HCEC 1CT (cell line): ENCODE measurements at regions not wholly inside any gene's neighbourhood (a gene's known extent, or its start where the extent isn't known, plus 50 kb on each side); places are given as distances from the start of the nearest gene placed in this dataset.

ENCODE experiments used
- DNase-seq: peaks from one replicate; pipeline ENCODE4 v3.0.0-alpha.2; 2017

GRCh38 chr2:21650569-21650968 is 526.8 kb downstream of the TDRD15 start:
- DNase-seq = no peak

- DNase-seq = no peak
Measured at GRCh38 chr2:21655136-21655535, 531.4 kb downstream of the TDRD15 start.

DNA sequence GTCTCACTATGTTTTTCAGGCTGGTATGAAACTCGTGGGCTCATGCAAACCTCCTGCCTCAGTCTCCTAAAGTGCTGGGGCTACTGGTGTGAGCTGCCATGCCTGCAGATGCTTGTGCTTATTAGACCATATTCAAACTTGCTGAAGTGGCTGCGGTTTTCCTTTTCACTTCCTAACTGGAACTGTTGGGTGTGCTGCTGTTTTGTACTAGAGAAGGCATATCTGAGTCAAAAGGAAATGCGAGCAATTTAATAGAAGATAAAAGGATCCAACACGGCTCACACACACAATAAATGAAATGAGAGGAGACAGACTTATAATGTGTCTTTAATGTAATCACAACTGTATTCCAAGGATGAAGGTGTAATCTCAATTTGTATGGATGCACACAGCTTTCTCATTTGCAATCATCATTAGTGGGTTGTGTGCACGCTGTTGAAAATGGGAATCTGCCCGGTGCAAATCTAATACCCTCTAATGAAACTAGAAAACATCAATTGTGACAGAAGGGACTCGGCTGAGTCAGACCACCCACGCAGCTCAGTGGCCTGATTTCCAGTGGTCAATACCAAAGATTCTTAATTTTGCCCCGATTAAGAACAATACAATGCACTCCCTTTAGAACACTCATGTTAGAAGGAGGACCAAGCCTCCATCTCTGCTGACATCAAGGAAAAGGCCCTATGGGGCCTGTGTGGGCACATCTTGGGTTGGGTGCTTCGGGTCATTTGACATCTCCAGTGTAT is 532.7 kb downstream of the TDRD15 start:
- no peak for DNase-seq

DNA sequence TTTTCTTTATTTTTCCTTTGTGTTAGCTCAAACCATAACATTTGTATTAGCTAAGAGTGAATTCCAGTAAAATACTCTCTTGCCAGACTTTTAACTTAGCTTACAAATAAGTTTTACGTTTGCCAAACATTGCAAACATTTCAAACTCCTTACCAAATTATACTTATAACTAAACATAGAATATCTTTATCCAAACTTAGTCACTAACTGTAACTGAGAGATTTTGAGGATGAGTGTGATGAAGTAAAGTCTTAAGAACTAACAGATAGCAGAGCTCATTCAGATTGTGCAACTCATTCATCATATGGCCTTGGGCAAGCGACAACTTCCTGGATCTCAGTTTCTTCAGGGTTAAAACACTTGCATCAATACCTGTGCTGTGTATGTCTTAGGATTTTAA is 533.7 kb downstream of the TDRD15 start:
- DNase-seq = no peak

DNA sequence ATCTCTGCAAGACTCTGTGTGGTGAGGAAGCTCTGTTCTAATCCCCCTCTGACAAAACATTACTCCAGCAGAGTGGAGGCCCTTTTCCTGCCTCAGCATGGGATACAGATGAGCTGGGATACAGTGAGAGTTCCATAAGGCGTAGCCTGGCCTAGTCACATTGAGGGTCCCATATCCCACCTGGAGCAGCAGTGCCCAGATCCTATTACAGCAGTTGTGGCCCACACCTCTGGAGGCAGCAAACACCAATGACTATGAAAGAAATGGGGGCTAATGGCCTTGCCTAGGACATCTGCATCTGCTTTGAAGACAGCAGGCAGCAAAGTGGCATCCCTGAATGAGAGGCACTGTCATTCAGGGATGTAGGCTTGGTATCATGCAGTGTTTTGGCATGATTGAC is 534.5 kb downstream of the TDRD15 start:
- DNase-seq = no peak

- DNase-seq = no peak
Measured at GRCh38 chr2:21658907-21659477, 535.2 kb downstream of the TDRD15 start.

DNA sequence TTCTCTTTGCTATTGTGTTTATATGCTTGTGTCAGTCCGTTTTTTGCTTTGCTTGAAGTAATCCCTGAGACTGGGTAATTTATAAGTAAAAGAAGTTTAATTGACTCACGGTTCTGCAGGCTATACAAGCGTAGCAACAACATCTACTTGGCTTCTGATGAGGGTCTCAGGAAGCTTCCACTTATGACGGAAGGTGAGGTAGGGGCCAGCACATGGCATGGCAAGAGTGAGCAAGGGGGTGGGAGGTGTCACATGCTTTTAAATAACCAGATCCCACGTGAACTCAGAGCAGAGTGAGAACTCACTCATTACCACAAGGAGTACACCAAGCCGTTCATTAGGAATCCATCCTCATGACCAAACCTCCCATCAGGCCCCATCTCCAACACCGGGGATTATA is 540.3 kb downstream of the TDRD15 start:
- DNase-seq = no peak

GRCh38 chr2:21667638-21668037 is 543.9 kb downstream of the TDRD15 start:
- DNase-seq = no peak

GRCh38 chr2:21668078-21668710 is 544.4 kb downstream of the TDRD15 start:
- DNase-seq = no peak

DNA sequence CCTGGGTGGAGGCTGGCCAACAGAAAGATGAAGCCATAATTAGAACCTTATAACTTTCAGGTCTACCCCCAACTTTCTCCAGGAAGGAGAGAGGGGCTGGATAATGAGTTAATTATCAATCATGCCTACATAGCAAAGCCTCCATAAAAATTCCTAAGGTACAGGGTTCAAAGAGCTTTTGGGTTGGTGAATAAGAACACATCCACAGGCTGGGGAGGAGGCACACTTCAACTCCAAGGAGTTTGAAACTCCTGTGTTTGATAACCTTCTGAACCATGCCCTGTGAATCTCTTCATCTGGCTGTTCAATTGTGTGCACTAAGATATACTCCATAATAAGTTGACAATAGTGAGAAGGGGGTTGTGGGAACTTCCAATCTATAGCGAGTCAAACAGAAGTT is 552.3 kb downstream of the TDRD15 start:
- DNase-seq = no peak

DNA sequence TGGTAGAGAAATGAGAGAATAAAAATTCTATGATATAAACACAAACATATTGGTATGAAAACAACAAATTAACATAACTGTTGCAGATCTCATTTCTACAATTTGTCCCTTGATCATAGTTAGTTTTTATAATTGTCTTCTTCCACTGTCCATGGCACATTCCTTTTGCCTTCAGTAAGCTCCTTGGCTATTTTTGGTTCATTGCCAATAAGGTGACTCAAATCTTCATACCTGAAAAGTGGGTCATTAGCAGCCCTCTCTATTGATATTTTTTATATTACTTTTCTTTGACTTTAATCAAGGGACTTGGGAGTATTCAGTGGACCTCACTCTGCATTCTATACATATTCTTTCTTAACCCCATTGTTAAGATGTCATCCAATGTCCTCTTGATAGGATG is 552.9 kb downstream of the TDRD15 start:
- DNase-seq = no peak

GRCh38 chr2:21683838-21684237 is 560.1 kb downstream of the TDRD15 start:
- DNase-seq = no peak

GRCh38 chr2:21687589-21687988 is 563.8 kb downstream of the TDRD15 start:
- DNase-seq = no peak

DNA sequence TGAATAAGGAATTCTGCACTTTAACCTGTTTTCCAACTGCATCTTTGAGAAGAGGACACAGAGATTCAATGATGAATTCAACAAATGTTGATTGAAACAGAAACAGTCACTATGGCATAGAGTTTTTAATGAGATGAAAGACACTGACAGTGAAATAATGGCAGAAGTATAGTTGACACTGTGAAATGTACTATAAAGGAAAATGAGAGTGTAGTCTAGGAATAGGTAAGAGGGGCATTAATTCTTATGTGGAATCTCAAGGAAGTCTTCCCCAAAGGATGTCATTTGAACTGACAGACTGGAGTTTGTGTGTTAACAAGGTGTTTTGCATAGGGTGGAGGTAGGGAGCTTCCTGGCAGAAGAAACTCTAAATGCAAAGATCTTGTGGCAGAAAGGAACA is 566.2 kb downstream of the TDRD15 start:
- no peak for DNase-seq

GRCh38 chr2:21693081-21693480 is 569.3 kb downstream of the TDRD15 start:
- DNase-seq = no peak

- no peak for DNase-seq
Measured at GRCh38 chr2:21694079-21694878, 570.5 kb downstream of the TDRD15 start.

DNA sequence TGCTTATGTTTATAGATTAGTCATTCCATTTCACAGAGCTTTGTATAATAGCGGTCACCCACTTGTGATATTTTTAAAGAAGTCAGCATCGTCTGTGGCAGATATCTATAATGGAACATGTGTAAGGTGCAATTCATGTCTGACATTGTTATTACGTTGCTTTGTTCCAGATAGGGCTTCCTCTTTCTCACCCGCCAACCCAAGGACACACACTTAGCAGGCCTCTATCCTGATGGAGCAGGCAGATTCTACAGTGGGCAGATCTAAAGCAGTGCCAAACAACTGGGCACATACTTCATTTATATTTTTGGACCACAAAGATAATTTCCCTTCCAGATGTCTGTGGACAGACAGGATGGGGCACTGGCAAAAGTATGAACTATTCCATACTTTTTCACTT is 573.1 kb downstream of the TDRD15 start:
- no peak for DNase-seq

GRCh38 chr2:21700644-21701043 is 576.9 kb downstream of the TDRD15 start:
- DNase-seq = no peak

DNA sequence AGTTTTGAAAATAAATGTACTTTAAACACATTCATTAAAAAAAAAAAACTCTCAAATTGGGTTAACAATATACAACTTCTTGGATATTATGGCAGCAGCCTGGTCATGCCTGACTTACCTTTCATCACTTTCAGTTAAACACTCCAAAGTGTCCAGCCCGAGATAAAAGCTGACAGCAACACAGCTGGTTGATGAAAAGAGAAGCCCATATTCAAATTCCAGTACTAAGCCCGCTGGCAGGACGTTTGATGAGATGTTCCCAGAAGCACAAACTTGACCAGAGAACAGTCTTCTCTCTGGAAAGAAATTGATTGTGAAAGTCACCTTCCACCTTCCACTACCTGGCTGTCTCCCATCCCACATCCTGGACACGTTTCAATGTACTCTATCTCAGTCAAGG is 586.3 kb downstream of the TDRD15 start:
- no peak for DNase-seq

GRCh38 chr2:21710496-21710895 is 586.7 kb downstream of the TDRD15 start:
- no peak for DNase-seq

GRCh38 chr2:21715887-21716286 is 592.1 kb downstream of the TDRD15 start:
- no peak for DNase-seq

GRCh38 chr2:21727101-21727500 is 603.3 kb downstream of the TDRD15 start:
- no peak for DNase-seq

DNA sequence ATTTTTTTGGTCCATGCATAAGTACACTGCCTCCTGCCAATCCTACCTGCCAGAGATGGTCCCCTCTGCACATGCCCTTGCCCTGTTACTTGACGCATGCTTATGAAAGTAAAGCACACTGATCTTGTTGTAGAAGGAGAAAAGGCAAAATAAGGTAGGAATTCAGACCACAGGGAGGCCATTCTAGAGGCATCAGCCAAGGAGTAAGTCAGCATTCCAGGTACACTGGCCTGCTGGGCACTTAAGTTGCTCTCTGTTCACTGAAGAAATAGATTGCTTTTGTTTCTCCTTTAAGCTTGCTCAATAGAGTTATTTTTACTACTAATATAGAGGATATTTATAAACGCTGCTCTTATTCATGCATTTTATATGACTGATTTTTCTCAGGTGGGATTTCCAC is 604.4 kb downstream of the TDRD15 start:
- DNase-seq = no peak

DNA sequence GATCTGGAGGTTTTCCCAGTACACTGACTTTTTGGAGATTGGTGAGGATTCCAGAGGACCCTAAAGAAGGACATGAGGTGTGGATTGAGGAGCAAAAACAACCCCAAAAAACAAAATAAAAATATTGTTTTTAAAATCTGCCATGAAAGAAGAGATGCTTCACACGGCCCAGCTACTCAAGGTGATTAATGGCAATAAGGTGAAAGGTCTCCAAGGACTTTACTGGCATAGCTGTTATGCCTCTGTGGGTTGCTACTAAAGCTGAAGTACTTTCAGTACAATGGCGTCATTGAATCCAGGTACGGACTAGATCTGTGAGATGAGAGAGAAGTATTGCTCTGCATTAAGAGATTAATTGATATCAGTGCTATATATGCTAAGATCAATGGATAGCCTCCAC is 606.4 kb downstream of the TDRD15 start:
- no peak for DNase-seq
